NOMO-1 (cell line): ENCODE measurements at regions not wholly inside any gene's neighbourhood (a gene's known extent, or its start where the extent isn't known, plus 50 kb on each side); places are given as distances from the start of the nearest gene placed in this dataset.

Experiments used
- DNase-seq, 2 experiments: peaks; one replicate each; lab custom pipeline; 2025; ENCODE audit not compliant: unreplicated experiment in 2 of 2; lab: John Stamatoyannopoulos, UW

DNA sequence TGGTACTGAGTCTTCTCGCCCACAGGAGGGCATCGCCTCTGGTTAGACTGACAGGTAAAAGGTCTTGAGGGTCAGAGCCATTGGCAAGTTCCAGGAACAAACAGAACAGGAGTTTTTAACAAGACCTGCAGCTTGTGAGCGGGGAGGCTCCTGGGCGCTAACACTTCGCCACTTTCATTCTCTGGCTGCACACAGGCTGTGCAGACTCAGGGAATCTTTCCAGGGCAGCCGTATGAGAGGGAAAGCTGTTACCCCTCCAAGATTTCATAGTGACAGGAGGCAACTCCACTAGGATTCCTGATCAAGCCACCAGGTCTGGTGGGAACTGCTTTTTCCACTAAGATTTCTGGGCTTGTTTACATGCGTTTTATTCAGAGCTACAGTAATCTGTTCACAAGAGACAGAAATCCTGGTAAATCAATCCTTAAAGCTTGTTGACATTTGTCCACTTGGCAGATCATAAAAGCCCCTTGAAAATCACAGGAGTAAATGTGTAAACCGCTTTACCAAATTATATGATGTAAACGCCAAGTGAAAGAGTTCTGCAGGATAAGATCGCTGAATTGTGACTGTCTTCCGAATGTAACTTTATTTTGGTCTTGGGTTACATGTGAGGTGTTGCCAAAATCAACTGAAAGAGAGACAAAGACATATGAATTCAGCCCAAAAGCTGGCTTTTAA lies 190.6 kb downstream of the MZT1 start:
- no peak for DNase-seq

DNA sequence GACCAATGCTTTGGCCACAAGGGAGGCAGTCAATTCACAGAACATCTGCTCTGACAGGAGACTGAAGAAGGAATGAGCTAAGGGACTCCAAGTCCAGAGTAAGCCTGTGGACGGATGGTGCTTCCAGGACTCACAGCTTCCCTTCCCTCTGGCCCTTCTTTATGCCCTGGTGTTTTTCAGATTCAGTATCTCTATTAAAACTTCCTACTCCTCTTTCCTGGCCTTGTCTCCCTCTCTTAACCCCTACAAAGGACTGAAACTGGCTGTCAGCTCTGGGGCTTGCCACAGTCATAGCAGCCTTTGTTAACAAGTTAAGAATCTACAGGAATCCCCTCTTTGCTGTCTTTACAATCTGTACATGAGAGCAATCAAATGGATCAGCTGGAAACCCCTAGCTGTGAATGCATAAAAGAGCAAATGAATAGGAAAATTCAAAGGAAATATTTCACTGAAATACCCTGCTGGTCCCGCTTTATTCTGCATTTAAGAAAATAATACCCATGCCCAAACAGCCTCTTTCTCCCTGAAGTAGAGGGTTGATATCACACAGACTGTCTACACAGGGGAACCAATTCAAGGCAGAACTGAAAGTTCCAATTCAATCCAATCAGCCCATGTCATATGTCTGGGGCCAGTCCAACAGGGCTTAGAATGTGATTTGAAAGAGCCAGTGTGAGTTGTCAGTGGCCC lies 192.3 kb downstream of the MZT1 start:
- DNase-seq: no peak

DNA sequence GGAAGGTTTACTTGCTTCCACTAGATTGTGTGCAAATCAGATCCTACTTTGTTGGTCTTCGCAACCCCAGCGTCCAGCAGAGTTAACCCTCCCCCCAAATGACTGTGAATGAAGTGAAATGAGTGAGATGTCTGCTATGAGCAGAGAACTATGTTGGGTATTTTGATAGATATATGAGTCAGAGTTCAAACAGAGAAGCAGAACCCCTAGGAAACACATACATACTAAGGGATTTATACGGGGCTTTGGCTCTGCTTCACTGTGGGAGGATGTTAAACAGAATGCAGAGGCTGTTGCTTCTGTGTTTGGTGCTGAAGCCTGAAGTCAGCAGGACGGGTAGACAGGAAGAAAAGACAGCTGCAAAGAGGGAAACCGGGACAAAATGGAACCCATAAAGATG lies 197.0 kb downstream of the MZT1 start:
- no peak for DNase-seq

DNA sequence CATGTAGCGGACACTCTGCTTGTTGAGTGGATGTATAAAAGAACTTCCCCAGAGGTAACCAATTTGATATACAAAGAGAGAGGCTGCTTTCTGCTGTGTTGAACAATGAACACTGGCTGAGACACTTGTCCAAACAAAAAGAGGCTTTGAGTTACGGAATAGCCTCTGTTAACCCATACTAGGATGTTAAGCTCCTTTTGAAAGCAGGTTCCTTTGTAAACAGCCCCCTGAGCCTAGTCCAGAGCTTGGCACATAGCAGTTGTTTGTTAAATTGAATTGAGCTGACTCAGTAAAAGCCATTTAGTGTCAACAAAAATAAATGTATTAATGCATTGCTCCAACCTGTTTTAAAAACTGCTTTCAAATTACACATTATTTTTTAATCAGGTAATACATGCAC lies 200.1 kb downstream of the MZT1 start:
- no peak for DNase-seq

DNA sequence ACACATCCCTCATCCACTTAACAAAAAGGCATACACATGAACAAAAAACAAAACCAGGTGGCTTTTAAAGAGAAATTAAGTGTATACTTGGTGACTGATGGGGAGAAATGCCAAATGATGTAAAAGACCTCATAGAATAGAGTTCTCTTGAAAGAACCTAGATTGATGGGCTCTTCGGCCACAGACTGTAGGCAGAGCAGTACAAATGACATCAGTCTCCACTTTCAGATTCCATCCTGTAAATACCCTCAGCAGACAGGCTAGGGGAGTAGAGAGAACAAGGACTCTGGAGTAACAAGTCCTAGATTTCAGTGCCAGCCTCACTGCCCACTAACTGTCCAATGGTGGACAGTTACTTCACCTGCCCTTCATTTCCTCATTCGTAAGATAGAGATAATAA lies 203.8 kb downstream of the MZT1 start:
- no peak for DNase-seq

DNA sequence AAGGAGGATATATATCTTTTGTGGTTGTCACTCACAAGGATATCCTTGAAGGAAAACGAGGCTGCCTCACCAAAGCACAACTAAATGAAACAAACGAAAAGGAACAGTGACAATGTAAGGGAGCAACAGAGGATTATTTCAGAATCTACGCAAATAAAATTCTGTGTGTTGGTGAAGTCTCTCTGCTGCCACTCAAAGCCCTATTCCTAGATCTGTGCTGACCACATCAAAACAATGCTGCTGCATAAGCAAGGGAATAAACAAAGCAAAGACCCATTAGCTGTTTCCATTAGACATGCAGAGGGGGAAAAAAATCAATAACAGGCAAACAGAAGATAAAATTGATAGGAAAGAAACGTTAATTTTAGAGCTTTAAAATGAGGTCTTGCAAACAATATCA lies 204.4 kb downstream of the MZT1 start:
- DNase-seq: no peak

DNA sequence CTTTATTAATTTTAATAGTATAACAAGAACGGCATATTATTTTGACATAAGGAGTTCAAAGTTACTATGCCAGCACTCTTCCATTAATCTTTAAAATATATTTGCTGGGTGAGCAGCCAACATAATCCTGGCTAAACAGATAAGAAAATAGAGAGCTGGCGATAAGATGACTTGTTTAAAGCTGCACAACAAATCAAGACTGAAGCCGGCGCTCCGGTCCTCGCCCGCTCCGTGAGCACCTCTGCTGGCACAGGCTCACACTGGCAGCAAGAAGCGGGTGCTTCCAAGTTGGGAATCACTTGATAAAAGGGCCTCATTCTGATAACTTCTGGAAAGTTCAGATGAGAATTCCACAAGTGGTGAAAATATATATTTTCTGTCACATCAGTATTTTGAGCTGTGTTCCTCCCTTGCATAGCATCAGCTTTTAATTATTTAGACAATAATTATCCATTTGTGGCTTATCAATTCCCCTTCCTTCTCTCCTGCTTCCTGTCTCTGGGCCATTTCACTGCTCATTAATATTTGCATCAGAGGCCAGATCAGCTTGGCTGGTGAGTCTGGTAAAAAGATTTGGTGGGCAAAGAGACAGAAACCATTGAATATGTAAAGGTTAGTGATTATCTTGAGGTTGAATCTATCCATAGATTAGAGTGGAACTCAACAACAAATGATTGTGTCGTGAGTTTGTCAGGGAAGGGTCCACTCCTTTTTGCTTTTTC lies 205.3 kb downstream of the MZT1 start:
- DNase-seq: no peak

DNA sequence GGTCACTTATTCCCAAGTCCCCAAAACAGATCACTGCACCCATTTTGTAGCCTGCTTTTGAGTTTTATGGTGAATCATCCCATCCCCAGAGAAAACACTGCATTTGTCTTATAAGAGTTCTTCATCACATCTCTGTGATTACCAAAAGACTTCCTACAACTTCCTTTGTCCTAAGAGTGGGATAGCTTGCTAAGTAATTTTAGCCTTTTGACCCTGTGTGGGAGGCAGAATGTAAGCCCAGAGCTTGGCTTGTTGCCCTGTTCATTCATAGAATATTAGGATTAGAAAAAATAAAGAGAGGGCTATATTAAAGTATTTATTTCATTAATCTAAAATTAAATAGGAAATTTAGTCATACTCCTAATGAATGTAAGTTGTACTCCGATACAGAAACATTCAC lies 213.3 kb downstream of the MZT1 start:
- no peak for DNase-seq

DNA sequence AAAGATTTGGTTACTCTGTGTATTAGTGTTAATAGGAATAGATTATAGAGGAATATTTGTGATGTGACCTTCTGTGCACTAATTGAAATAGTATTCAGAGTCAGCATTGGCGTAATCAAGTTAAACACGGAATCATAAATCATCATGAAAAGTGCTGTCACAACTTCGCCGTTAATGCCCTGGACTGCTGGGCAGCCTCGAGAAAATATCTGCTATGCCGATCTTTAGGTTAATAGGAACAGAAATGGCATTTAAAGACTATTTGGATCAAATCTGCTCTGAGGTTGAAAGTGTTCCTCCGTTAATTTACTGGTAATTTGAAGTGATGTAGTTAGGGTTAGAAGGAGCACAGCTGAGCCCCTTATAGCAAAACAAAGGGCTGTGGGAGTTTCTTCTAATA lies 219.0 kb downstream of the MZT1 start:
- DNase-seq: peak; percentile 10 to 13

DNA sequence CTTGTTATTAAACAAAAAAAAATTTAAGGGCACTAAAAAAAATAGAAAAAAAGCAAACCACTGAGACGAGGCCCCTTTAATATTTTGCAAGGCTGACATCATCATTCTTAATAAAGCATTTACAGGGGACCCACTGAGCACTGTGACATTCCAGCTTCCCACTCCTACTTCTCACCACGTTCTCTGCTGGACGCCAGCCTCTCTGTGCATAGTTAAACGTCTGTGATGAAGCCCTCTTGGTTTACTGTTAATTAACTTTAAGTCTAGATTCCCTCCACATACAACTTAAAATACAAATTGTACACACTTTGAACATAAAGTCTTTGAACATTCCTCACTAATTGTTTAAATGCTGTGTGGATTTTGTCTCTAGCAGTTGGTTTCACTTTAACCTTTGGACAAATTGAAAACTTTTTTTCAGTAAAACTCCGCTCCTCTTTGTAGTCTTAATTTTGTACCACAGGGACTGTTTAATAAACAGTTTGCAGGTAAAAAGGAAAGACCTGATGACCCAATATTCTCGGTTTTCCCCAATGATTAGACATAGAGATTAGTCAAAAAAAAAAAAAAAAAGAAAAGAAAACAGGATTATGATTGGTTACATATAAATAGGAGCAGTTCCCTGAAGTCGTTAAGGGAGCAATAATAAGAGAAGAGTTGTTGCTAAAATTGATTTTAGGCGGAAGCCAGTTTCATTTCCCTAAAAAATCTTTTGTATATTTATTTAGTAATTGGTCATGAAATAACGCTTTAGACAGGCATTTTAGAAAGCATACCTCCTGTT lies 219.8 kb downstream of the MZT1 start:
- DNase-seq: peak; percentile 32 to 73

DNA sequence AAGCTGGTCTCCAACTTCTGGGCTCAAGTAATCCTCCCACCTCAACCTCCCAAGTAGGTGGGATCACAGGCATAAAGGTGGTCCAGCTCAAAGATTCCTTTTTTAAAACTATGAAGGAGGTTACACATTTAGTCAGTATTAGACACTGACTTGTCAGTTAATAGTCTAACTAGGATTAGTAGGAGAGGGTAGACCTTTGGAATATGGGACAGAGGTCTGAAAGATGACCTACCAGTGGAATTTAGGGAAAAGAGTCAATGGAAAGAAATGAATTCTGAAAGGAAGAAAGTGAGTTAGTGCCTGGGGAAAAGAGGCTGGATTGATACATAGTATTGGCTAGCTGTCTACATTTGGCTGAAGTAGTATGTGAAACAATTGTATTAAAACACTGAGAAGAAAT lies 220.7 kb downstream of the MZT1 start:
- DNase-seq: no peak

DNA sequence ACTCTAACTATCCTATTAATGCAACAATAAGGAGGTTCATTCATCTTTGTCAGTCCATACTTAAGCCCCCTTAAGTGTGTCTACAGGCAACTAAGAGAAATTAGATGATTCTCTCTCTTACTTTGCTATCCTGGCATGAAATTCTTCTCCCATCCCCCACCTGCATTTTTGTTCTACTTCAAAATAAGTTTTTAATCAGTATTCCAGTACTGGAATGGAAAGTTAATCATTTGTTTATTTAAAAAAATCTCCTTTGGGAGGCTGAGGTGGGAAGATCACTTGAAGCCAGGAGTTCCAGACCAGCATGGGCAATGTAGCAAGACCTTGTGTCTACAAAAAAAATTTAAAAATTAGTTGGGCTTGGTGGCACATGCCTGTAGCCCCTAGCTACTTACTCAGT lies 222.1 kb downstream of the MZT1 start:
- no peak for DNase-seq

DNA sequence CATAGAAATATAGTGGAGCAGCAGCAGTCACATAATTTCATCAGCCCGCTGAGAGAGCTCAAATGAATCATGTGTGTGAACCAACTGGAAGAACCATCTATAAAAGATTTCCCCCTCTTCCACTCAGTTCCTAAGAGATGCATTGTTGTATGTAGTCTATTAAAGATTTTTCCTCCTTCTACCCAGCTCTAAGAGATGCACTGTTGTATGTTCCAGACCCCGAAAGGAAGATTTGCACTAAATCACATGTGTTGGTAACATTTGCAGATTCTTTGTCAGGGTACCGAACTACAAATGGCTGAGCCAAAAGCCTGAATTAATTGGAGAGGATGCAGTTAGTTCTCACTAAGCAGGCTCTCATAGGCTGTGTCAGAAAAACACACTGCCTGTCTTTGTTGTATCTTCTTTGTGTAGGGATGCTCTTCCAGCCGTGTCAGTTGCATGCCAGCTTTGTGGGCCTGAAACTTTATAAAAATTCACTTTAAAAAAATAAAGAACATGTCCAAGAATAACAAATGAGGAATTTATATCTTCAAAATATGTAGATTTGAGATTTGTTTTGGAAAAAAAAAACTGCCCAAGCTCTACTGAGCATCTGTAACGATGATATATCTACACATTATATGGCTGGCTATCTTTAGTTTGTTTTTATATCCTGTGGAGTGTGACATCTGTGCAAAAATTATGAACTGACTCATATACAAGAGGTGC lies 223.1 kb downstream of the MZT1 start:
- no peak for DNase-seq

DNA sequence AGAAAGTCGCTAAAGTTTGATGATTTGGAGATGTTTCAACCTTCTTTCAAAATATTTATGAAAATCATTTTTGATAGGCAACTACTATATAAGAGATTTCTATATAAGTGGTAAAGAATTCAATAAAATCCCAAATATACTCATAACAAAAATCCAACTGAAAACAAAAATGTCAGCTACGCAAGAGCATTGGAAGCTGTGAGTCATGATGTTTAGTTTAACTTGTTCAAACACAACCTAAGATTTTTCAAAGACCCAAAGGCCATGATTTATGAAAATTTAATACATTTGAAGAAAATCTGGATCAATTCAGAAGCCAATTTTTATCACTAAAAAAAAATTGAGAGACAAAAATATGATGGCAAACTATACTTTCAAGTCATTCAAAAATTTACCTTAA lies 226.6 kb downstream of the MZT1 start:
- DNase-seq: no peak

DNA sequence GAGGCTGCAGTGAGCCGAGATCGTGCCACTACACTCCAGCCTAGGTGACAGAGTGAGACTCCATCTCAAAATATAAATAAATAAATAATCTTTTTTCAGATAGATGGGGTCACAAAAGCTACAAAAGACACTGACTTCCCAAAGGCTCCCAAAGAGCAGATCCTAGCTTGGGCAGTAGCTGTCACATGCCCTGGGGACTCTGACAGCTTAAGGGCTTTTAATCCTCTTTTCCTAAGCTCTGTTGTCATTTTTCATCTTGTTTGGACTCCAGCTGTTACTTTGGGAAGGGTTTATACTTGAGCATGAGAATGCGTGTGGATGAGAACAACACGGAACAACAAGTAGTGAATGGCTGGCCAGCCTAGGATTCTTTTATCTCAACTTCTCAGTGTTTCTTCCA lies 231.7 kb downstream of the MZT1 start:
- DNase-seq: no peak

DNA sequence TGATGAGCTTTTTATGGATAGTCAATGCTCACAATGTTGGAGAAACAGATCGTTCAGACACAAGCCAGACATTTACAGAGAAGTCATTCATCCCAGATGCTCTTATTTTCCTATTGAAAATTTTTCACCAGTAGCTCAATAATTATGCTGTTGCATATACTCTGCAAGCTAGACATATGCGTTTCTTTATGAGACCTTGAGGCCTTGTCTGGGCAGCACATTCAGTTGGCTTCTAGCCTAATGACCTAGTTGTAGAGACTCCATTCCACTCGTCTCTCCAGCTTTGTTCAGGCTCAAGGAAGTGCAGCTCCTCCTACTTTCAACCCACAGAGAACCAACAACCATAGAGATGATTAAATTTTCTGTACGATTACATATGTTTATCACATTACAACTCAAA lies 237.7 kb downstream of the MZT1 start:
- no peak for DNase-seq

DNA sequence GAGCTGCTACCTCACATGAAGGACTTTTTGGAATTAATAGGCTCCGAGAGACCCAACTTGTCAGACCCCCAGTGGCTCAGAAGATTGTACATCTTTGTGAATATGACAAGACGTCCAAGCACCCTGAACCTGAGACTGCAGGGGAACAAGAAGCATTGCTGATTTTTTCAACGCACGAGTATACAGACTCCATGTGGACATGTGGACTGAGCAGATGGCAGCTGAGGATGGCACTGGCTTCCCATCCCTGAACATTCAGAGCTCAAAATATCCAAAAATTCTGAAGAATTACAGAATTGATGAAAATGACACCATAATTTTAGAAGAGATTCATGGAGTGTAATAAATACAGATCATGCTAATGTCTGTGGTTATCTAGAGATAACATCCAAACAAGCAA lies 254.1 kb downstream of the MZT1 start:
- DNase-seq: no peak

DNA sequence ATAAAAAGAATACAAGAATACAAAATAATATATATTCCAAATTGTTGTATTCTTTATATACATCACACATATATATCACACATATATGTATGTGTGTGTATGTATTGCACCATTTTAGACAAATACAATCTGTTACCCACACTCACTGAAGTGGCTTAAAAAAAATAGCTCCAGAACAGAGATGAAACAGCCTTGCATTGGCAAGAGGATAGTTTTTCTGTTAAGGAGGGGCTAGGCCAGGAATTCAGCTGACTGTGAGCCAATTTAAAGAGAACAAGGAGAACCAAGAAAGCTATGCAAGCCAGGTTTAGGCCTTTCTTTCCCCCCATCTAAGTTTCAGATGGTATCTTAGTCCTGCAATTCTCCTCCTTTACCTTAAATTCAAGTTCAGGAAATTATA lies 257.5 kb downstream of the MZT1 start:
- no peak for DNase-seq

DNA sequence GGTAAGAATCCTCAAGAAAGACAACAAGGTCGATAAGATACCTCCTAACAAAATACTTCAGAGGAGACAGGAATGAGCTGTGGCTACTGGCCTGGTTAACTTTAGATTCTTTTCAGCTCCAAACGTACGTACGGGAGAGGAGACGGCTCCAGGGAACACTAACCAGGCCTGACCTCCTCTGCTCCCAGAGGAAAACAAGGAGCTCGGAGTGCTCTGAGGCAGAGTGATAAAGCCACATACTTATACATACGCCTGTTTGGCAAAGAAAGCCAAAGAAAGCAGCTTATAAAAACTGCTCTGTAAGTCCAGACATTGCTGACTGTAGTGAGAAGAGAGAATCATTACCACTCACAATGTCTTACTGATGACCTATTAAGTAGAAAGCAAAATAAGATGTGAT lies 263.9 kb downstream of the MZT1 start:
- no peak for DNase-seq

DNA sequence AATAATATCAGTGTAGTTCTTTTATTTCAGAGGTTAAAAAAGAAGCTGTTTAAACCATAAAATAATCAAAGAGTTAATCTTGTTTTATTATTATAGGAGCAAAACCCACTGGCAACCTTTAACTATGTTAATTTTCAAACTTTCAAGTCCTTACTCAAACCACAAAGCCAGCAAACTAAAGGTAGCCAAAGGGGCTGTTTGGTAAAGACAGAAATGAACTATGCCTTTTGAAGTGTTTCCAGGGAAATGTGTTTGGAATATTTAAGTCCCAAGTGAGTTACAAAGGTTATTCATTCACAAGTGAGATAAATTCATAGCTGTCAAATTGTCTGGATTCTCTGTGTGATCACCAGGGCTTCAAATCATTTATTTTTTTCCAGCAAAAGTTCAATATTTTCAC lies 264.7 kb downstream of the MZT1 start:
- no peak for DNase-seq

DNA sequence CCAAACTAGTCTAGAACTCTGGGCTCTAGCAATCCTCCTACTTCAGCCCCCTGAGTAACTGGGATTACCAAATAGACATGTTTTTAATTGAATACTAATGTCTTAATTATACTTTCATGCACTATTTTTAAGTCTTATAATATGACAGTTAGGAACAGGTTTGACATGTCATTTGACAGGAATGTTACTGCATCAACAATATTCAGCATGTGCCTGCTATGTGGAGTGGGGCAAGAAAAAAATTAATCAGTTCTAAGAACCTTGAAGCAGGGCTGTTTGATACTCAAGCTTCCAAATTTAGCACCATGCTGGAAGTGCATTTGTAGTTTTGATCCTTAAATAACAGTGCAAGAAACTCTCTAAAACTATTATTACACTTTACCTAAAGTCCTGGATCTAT lies 265.3 kb downstream of the MZT1 start:
- DNase-seq: no peak
